Subcutaneous abdominal adipose tissue (tissue), 5 donors: ENCODE measurements at regions not wholly inside any gene's neighbourhood (a gene's known extent, or its start where the extent isn't known, plus 50 kb on each side); places are given as distances from the start of the nearest gene placed in this dataset.
"Not testable (repeated sequence)": the region's sequence is repeated elsewhere in the genome, so short reads cannot be mapped to it uniquely, and the experiment has no call there.

Source experiments
- H3K27ac ChIP-seq: one replicate; pipeline ENCODE4 v1.7.0; 2013; ENCODE audit warnings: low read depth, mild to moderate bottlenecking, inconsistent platforms, low read length, moderate library complexity
- H3K27me3 ChIP-seq, 5 donors: one replicate each; pipeline ENCODE4 v1.7.0; 2013; ENCODE audit warnings: low read length in 5 of 5, inconsistent platforms in 1 of 5; ENCODE audit not compliant: control insufficient read depth in 5 of 5, insufficient read depth in 4 of 5
- H3K36me3 ChIP-seq, 5 donors: one replicate each; pipeline ENCODE4 v1.7.0; 2013; ENCODE audit warnings: low read length in 5 of 5; ENCODE audit not compliant: control insufficient read depth in 5 of 5, insufficient read depth in 5 of 5
- H3K4me1 ChIP-seq, 5 donors: one replicate each; pipeline ENCODE4 v1.7.0; 2013; ENCODE audit warnings: low read length in 5 of 5, mild to moderate bottlenecking in 3 of 5, moderate library complexity in 1 of 5; ENCODE audit not compliant: control insufficient read depth in 5 of 5, insufficient read depth in 5 of 5
- H3K4me3 ChIP-seq, 5 donors: one replicate each; pipeline ENCODE4 v1.7.0; 2013; ENCODE audit warnings: low read length in 5 of 5, low read depth in 1 of 5
- H3K9ac ChIP-seq, 5 donors: one replicate each; pipeline ENCODE4 v1.7.0; 2013; ENCODE audit warnings: low read length in 5 of 5, mild to moderate bottlenecking in 4 of 5, moderate library complexity in 3 of 5
- H3K9me3 ChIP-seq, 5 donors: one replicate each; pipeline ENCODE4 v1.7.0; 2013; ENCODE audit warnings: low read length in 5 of 5; ENCODE audit not compliant: control insufficient read depth in 5 of 5
- donor health status: healthy.
- donor health status: healthy.
- donor health status: healthy.
- donor health status: healthy.
- donor health status: healthy.

- H3K4me3 ChIP-seq, result no peak overlapping the region
- no peaks in the 10 kb centered on the region for H3K27me3 ChIP-seq
- no peaks in the 10 kb centered on the region for H3K36me3 ChIP-seq
- no peaks in the 10 kb centered on the region for H3K4me1 ChIP-seq
- no peak overlapping the region for H3K9ac ChIP-seq
- no peak overlapping the region for H3K27ac ChIP-seq
- peaks cover 2 to 21% (median 13%) of the 10 kb centered on the region in 5 donors for H3K9me3 ChIP-seq
Observed at GRCh38 chr1:125087691-125088090, 3902.9 kb downstream of the SRGAP2C start.

DNA sequence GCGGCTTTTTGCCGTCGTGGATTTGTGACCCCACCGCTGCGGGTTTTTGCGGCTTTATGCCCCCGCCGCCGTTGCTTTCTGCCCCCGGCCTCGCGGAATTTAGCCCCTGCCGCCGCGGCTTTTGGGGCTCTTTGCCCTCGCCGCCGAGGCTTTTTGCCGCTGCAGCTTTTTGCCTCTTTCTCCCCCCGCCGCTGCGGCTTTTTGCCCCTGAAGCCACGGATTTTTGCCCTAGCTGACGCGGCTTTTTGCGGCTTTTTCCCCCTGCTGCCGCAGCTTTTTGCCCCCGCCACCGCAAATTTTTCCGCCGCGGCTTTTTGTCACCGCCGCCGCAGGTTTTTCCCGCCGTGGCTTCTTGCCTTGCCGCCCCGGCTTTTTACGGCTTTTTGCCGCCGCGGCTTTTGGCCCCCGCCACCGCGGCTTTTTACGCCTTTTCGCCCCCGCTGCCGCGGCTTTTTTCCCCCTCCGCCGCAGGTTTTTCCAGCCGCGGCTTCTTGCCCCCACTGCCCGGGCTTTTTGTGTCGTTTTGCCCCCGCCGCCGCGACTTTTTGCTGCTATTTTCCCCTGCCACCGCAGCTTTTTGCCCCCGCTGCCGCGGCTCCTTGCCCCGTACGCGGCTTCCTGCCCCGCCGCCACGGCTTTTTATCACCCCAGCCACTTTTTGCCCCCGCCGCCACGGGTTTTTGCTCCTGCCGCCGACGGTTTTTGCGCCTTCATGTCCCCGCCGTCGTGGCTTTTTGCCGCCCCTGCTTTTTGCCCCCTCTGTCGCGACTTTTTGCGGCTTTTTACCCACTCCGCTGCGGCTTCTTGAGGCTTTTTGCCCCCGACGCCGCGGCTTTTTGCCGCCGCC is 3933.6 kb downstream of the SRGAP2C start:
- H3K36me3 ChIP-seq, result no peaks in the 10 kb centered on the region
- H3K9me3 ChIP-seq, result peaks cover 0 to 11% (median 0%) of the 10 kb centered on the region in 5 donors
- no peak overlapping the region for H3K4me3 ChIP-seq

GRCh38 chr1:125119024-125119441 is 3934.3 kb downstream of the SRGAP2C start:
- Histone ChIP-seq H3K27ac (no peak overlapping the region), H3K9me3 (peaks cover 0 to 11% (median 0%) of the 10 kb centered on the region in 5 donors), H3K4me1 (no peaks in the 10 kb centered on the region), H3K27me3 (no peaks in the 10 kb centered on the region), H3K36me3 (no peaks in the 10 kb centered on the region), H3K9ac (no peak overlapping the region), H3K4me3 (no peak overlapping the region)

More for the DNA sequence above, 3933.6 kb downstream of the SRGAP2C start:
- Histone ChIP-seq H3K27me3 (no peaks in the 10 kb centered on the region), H3K27ac (no peak overlapping the region), H3K9ac (no peak overlapping the region), H3K4me1 (no peaks in the 10 kb centered on the region)

GRCh38 chr1:125119566-125120205 is 3934.9 kb downstream of the SRGAP2C start:
- H3K4me3 ChIP-seq, H3K9ac ChIP-seq, H3K36me3 ChIP-seq, H3K27ac ChIP-seq, H3K4me1 ChIP-seq, H3K27me3 ChIP-seq: not testable (repeated sequence)
- peaks cover 0 to 11% (median 0%) of the 10 kb centered on the region in 5 donors for H3K9me3 ChIP-seq

GRCh38 chr1:125122579-125122978 is 3937.8 kb downstream of the SRGAP2C start:
- not testable (repeated sequence) for H3K27me3 ChIP-seq, H3K27ac ChIP-seq, H3K9me3 ChIP-seq, H3K9ac ChIP-seq, H3K4me1 ChIP-seq, H3K4me3 ChIP-seq, H3K36me3 ChIP-seq
